ENCODE measurements at regions not wholly inside any gene's neighbourhood (a gene's known extent, or its start where the extent isn't known, plus 50 kb on each side); places are given as distances from the start of the nearest gene placed in this dataset.

- H3K9me3 Mint-ChIP-seq, result peaks cover 34% of the 10 kb centered on the region
- H3K36me3 Mint-ChIP-seq (ENCODE audit: low read depth), result no peaks in the 10 kb centered on the region
Observed at GRCh38 chr2:49490710-49491109, 336.4 kb upstream of the FSHR start.

GRCh38 chr2:49487139-49487538 is 332.8 kb upstream of the FSHR start:
- no peak for TF ChIP-seq CTCF (IDR thresholded peaks at IDR 0.05)
- DNase-seq, result no peak
- no peaks in the 10 kb centered on the region for H3K4me1 Mint-ChIP-seq (ENCODE audit: low read depth)
- H3K36me3 Mint-ChIP-seq (ENCODE audit: low read depth), result no peaks in the 10 kb centered on the region
- no peaks in the 10 kb centered on the region for H3K27me3 Mint-ChIP-seq (ENCODE audit: insufficient read depth)
- peaks cover 39% of the 10 kb centered on the region for H3K9me3 Mint-ChIP-seq
- H3K27ac Mint-ChIP-seq, result no peak overlapping the region
- no peak overlapping the region for H3K4me3 Mint-ChIP-seq

More at GRCh38 chr2:49490710-49491109, 336.4 kb upstream of the FSHR start:
- peak; percentile 42; the same call in 1 of the 2 replicates for TF ChIP-seq CTCF (IDR thresholded peaks at IDR 0.05)
- Mint-ChIP-seq H3K4me3 (no peak overlapping the region), H3K27me3 (ENCODE audit: insufficient read depth) (no peaks in the 10 kb centered on the region; the same call in 1 of the 2 replicates), H3K4me1 (ENCODE audit: low read depth) (no peaks in the 10 kb centered on the region), H3K27ac (no peak overlapping the region)
- no peak for DNase-seq

- H3K4me3 Mint-ChIP-seq, result no peak overlapping the region
- H3K4me1 Mint-ChIP-seq (ENCODE audit: low read depth), result no peaks in the 10 kb centered on the region
- DNase-seq, result no peak
- peaks cover 50% of the 10 kb centered on the region for H3K9me3 Mint-ChIP-seq
- no peaks in the 10 kb centered on the region for H3K27me3 Mint-ChIP-seq (ENCODE audit: insufficient read depth)
- no peak for TF ChIP-seq CTCF (IDR thresholded peaks at IDR 0.05)
- no peak overlapping the region for H3K27ac Mint-ChIP-seq
- no peaks in the 10 kb centered on the region for H3K36me3 Mint-ChIP-seq (ENCODE audit: low read depth)
Observed at GRCh38 chr2:49480520-49480919, 326.2 kb upstream of the FSHR start.

GRCh38 chr2:49465157-49465831 is 311.0 kb upstream of the FSHR start:
- H3K27me3 Mint-ChIP-seq (ENCODE audit: insufficient read depth), result no peaks in the 10 kb centered on the region
- no peak overlapping the region for H3K4me3 Mint-ChIP-seq
- no peaks in the 10 kb centered on the region for H3K4me1 Mint-ChIP-seq (ENCODE audit: low read depth)
- H3K27ac Mint-ChIP-seq, result no peak overlapping the region
- H3K36me3 Mint-ChIP-seq (ENCODE audit: low read depth), result no peaks in the 10 kb centered on the region
- peaks cover 60% of the 10 kb centered on the region for H3K9me3 Mint-ChIP-seq
- no peak for DNase-seq
- TF ChIP-seq CTCF (IDR thresholded peaks at IDR 0.05), result no peak

- Mint-ChIP-seq H3K9me3 (peaks cover 34% of the 10 kb centered on the region), H3K36me3 (ENCODE audit: low read depth) (no peaks in the 10 kb centered on the region), H3K27me3 (ENCODE audit: insufficient read depth) (no peaks in the 10 kb centered on the region), H3K4me1 (ENCODE audit: low read depth) (no peaks in the 10 kb centered on the region), H3K27ac (no peak overlapping the region), H3K4me3 (no peak overlapping the region)
- no peak for TF ChIP-seq CTCF (IDR thresholded peaks at IDR 0.05)
- DNase-seq, result no peak
Observed at GRCh38 chr2:49459314-49459993, 305.1 kb upstream of the FSHR start.
